H4 (cell line): ENCODE measurements at regions not wholly inside any gene's neighbourhood (a gene's known extent, or its start where the extent isn't known, plus 50 kb on each side); places are given as distances from the start of the nearest gene placed in this dataset.

Source experiments
- DNase-seq: peaks from one replicate; pipeline ENCODE4 v3.0.0-alpha.2; 2015; ENCODE audit warnings: low spot score

GRCh38 chr9:80157561-80157983 is 585.8 kb downstream of the TLE4 start:
- DNase-seq: no peak

GRCh38 chr9:80156756-80157472 is 585.1 kb downstream of the TLE4 start:
- no peak for DNase-seq

- DNase-seq: no peak
These were observed 584.5 kb downstream of the TLE4 start for GRCh38 chr9:80156262-80156661.

- DNase-seq: no peak
These were observed 576.1 kb downstream of the TLE4 start for GRCh38 chr9:80147866-80148265.

GRCh38 chr9:80146466-80146865 is 574.7 kb downstream of the TLE4 start:
- peak; percentile 9 for DNase-seq

- DNase-seq: no peak
These were observed 573.1 kb downstream of the TLE4 start for GRCh38 chr9:80144856-80145255.

- DNase-seq: no peak
These were observed 572.6 kb downstream of the TLE4 start for GRCh38 chr9:80144406-80144805.

GRCh38 chr9:80143899-80144298 is 572.1 kb downstream of the TLE4 start:
- no peak for DNase-seq

GRCh38 chr9:80134487-80134886 is 562.7 kb downstream of the TLE4 start:
- no peak for DNase-seq

- DNase-seq: no peak
These were observed 559.9 kb downstream of the TLE4 start for GRCh38 chr9:80131627-80132026.

GRCh38 chr9:80127920-80128319 is 556.2 kb downstream of the TLE4 start:
- no peak for DNase-seq

GRCh38 chr9:80125731-80126264 is 554.0 kb downstream of the TLE4 start:
- no peak for DNase-seq

GRCh38 chr9:80117031-80117430 is 545.3 kb downstream of the TLE4 start:
- no peak for DNase-seq

- DNase-seq: no peak
These were observed 542.5 kb downstream of the TLE4 start for GRCh38 chr9:80114241-80114640.

- DNase-seq: no peak
These were observed 536.3 kb downstream of the TLE4 start for GRCh38 chr9:80107931-80108660.

- DNase-seq: no peak
These were observed 525.7 kb downstream of the TLE4 start for GRCh38 chr9:80097476-80097875.

GRCh38 chr9:80094176-80094771 is 522.5 kb downstream of the TLE4 start:
- no peak for DNase-seq

- DNase-seq: no peak
These were observed 521.9 kb downstream of the TLE4 start for GRCh38 chr9:80093695-80094094.

GRCh38 chr9:80091526-80091925 is 519.8 kb downstream of the TLE4 start:
- DNase-seq: no peak

GRCh38 chr9:80090317-80090716 is 518.6 kb downstream of the TLE4 start:
- DNase-seq: no peak

GRCh38 chr9:80086822-80087345 is 515.1 kb downstream of the TLE4 start:
- DNase-seq: no peak

GRCh38 chr9:80086386-80086785 is 514.6 kb downstream of the TLE4 start:
- DNase-seq: no peak

- DNase-seq: no peak
These were observed 513.9 kb downstream of the TLE4 start for GRCh38 chr9:80085668-80086067.
